ENCODE measurements at regions not wholly inside any gene's neighbourhood (a gene's known extent, or its start where the extent isn't known, plus 50 kb on each side); places are given as distances from the start of the nearest gene placed in this dataset.
"Not testable (repeated sequence)": the region's sequence is repeated elsewhere in the genome, so short reads cannot be mapped to it uniquely, and the experiment has no call there.

DNA sequence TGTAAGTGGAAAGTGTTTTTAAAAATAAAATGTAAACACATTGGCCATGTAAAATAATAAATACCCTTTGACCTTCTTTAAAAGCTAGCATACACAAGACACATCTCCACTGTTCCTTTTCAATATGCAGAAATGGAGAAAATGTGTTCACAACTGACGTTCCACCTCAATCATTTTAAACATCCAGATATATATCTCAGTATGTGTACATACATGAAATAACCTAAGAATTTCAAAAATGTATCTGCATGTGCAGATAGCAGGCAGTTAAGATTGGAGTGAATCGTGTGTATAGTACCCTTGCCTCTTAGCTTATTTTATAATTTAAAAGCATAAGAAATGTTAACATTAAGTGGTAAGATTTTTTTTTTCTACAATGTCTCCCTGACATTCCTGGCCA is 406.2 kb upstream of the FLRT2 start:
- DNase-seq (ENCODE audit: low read depth in 2 of 2): no peak

DNA sequence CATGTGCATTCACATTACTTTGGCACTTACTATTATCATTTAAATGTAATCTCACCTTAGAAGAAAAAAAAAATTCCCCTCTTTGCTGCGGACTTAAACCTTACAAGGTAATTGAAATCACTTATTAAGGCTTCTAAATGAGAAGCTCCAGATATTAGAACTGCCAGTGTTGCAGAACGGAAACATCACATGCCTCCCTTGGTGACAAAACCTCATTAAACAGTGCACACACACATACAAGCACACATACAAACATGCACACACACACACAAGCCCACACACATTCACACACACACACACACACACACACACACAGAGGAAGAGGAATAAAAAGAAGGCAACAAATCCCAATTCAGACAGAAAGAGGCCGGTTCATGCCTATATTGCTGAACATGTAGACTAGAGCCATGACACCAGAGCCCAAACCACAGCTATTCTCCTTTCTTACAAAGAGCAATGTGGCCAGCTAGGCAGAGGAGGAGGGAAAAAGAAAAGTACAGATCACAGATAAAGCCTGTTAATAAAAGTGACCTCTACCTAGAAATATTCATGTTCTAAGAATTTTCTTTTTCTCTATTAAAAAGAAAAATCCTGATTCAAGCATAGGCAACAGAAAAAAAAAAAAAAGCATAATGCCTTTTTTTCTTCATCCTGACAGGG is 405.2 kb upstream of the FLRT2 start:
- DNase-seq (ENCODE audit: low read depth in 2 of 2): no peak

- DNase-seq (ENCODE audit: low read depth in 2 of 2): no peak
Observed at GRCh38 chr14:85125291-85125670, 404.7 kb upstream of the FLRT2 start.

DNA sequence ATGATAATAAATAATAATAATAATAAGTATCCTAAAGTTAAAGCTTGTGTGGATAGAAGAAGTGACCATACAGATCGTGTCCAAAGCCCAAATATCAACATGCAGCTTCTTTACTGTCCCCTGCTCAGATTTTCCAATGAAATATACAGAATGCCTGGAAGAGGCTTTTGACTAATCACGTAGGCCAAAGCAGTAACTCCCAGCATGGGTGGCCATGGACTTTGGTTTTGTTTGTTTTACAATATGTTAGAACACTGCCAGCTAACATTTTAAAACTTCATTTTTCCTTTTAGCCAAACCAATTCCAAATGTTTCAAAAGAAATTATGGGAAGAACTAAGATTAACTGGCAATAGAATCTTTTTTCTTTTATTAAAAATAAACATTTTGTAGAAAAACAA is 400.0 kb upstream of the FLRT2 start:
- DNase-seq (ENCODE audit: low read depth in 2 of 2): no peak

GRCh38 chr14:85131226-85131922 is 398.6 kb upstream of the FLRT2 start:
- no peak for DNase-seq (ENCODE audit: low read depth in 2 of 2)

- no peak for DNase-seq (ENCODE audit: low read depth in 2 of 2)
Observed at GRCh38 chr14:85142982-85143381, 387.0 kb upstream of the FLRT2 start.

GRCh38 chr14:85146779-85147178 is 383.2 kb upstream of the FLRT2 start:
- no peak for DNase-seq (ENCODE audit: low read depth in 2 of 2)

DNA sequence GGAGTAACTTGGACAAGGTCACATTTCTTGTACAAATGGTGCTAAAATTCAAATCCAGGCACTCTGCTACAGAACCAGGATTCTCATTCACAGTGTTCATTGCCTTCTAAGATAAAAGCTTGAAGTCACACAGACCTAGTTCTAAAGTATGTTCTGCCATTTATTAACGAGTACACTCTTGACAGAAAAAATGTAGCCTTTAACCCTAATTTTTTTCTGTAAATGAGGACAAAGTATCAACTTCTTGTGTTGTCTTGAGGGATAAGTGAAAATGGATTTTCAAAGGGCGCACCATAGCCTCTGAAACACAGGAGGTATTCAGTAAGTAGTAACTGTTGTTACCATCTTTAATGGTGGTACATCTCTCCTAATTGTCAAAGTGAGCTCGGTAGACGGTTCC is 379.8 kb upstream of the FLRT2 start:
- DNase-seq (ENCODE audit: low read depth in 2 of 2): no peak

DNA sequence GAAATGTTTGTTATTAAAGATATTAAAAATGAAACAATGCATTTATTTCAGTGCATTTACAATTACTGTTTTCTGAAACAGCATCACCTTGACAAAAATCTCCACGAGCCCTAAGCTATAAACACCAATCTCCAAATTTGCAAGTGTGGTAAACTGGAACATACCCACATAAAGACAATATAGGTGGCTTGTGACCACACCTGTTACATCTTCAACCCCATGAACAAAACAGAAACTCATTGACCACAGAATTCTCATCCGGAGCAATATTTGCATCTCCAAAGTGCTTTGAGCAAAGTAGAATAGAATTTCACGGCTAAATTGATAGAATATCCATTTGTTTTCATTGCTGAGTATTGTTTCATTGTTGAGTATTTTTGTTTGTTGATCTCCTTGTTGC is 375.2 kb upstream of the FLRT2 start:
- DNase-seq (ENCODE audit: low read depth in 2 of 2): no peak

DNA sequence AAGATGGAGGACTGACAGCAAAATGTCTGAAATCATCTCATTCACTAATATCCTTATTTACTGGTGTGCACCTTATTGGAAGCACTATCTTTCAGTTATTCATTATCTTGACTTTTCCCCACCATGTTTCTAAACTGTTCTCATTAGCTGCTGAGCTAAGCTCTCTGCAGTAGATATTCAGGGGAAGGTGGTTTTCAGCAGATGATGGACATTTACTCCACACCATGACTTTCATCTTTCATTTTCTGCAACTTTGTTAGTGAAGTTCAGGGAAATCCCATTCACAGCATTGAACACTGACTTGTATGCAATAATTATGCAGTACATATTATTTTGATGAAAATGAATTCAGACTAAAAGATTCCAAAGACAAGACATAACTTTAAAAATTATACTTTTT is 373.6 kb upstream of the FLRT2 start:
- DNase-seq (ENCODE audit: low read depth in 2 of 2): no peak

- no peak for DNase-seq (ENCODE audit: low read depth in 2 of 2)
Observed at GRCh38 chr14:85159726-85160125, 370.2 kb upstream of the FLRT2 start.

- DNase-seq (ENCODE audit: low read depth in 2 of 2): no peak
Observed at GRCh38 chr14:85165094-85165493, 364.9 kb upstream of the FLRT2 start.

DNA sequence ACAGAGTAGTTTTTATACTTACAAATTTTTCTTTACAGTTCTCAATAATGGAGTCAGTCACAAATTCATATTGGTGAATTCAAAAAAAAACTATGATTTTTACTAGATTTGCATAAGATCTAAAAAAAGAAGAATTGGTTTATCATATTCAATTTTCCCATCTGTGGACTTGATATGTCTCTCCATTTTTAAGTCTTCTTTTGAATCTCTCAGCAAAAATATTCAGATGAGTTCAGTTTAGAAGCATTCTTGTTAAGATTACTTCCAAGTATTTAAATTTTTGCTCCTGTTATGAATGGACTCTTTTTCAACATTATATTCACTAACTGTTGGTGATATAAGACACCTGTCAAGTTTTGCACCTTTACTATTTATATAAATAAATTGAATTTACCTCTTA is 360.6 kb upstream of the FLRT2 start:
- no peak for DNase-seq (ENCODE audit: low read depth in 2 of 2)

- no peak for DNase-seq (ENCODE audit: low read depth in 2 of 2)
Observed at GRCh38 chr14:85172290-85172689, 357.7 kb upstream of the FLRT2 start.

- DNase-seq (ENCODE audit: low read depth in 2 of 2): no peak
Observed at GRCh38 chr14:85172889-85173477, 357.0 kb upstream of the FLRT2 start.

DNA sequence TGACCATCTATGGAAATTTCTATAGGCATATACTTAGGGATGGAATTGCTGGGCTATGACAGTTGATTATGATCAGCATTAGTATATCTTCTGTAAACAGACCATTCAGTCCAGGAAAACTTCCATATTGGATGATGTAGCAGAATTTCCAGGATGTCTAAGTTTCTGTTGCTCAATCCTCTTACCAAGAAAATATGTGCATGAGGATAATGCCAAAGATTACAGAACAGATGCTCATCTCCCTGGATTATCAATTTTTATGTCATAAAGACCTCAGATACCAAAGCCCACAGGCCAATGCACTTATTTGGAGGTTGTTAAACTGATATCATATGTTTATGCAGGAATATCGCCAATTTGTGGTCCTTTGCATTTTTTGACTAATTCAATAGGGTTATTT is 354.4 kb upstream of the FLRT2 start:
- DNase-seq (ENCODE audit: low read depth in 2 of 2): no peak

GRCh38 chr14:85178864-85179263 is 351.1 kb upstream of the FLRT2 start:
- no peak for DNase-seq (ENCODE audit: low read depth in 2 of 2)

GRCh38 chr14:85180876-85181275 is 349.1 kb upstream of the FLRT2 start:
- DNase-seq (ENCODE audit: low read depth in 2 of 2): no peak

- no peak for DNase-seq (ENCODE audit: low read depth in 2 of 2)
Observed at GRCh38 chr14:85182282-85182681, 347.7 kb upstream of the FLRT2 start.

GRCh38 chr14:85186082-85186481 is 343.9 kb upstream of the FLRT2 start:
- no peak for DNase-seq (ENCODE audit: low read depth in 2 of 2)

- DNase-seq (ENCODE audit: low read depth in 2 of 2): no peak
Observed at GRCh38 chr14:85187521-85187920, 342.4 kb upstream of the FLRT2 start.

GRCh38 chr14:85188836-85189235 is 341.1 kb upstream of the FLRT2 start:
- no peak for DNase-seq (ENCODE audit: low read depth in 2 of 2)

DNA sequence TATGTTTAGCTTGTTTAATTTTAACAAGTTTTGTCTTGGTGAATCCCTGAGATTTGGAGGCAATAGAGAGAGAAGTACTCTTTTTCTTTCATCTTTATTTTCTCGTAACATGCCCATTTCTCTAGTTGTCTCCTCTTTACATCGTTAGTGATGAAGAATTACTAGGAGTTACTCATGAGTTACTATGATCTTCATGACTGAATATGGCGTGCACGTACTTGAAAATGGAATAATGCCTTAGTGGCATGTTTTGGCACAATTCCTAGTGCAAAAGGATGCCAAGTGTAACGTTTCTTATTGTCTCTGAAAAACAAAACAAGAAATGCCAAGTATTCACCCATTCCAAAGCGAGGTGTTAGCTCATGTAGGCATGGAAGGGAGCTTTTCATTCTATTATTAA is 340.7 kb upstream of the FLRT2 start:
- DNase-seq (ENCODE audit: low read depth in 2 of 2): not testable (repeated sequence)

All from stimulated activated CD4-positive, alpha-beta T cell treated with anti-CD3 and anti-CD28 coated beads, Interleukin-12 subunit alpha, Interleukin-12 subunit beta, amount 100 ng/mL, for 24 hours (primary cell).